ENCODE measurements at regions not wholly inside any gene's neighbourhood (a gene's known extent, or its start where the extent isn't known, plus 50 kb on each side); places are given as distances from the start of the nearest gene placed in this dataset.

DNA sequence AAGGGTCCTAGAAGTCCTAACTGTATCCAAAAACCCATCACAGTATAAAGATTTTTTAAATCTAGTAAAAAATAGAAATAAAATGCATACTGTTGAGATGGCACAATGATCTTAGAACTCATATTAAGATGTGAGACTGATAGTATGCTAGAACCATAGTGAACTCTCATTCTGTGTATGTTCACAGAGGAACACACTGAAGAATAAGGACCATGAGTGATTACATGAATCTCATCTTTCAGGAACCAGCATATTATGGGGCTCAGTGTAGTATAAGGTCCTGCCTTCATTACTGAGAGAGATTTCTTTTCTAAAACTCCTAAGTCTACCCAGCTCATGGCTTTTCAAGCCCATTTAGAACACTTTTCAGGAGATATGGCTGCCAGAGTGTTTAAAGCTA, 59.8 kb upstream of the RFC3 start:
- CTCF ChIA-PET (ENCODE audit: partially characterized antibody) = no interaction called here

DNA sequence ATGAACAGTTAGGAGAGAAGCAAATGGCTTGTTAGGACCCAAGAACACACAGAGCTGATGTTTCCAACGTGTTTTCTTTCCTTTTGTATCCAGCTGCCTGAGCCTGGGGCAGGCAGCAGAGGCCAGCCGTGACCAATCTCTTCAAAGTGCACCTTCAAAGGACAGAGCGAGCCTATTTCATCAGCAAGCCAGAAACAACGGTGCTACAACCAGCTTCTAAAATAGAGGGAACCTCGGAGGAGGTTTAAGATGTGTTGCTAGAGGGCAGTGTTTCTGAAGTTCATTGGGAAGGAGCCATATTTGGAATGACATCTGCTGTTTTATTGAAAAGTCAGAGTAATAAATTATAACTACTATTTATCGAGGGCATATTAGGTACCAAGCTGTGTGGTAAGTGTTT, 56.2 kb upstream of the RFC3 start:
- CTCF ChIA-PET (ENCODE audit: partially characterized antibody) = interaction anchor here (0.6 kb wide), 1 partner anchor 513 kb away, joined by 3 read pairs; no protein-coding TSS in a partner anchor
- no peaks in the 10 kb centered on the region for H3K4me1 Mint-ChIP-seq
- POLR2A ChIA-PET (ENCODE audit: partially characterized antibody) = no interaction called here
- no peaks in the 10 kb centered on the region for H3K9me3 ChIP-seq (ENCODE audit: control insufficient read depth in 1 of 2, low read length in 2 of 2)
- H3K36me3 Mint-ChIP-seq = no peaks in the 10 kb centered on the region
- no peak overlapping the region for H3K27ac Mint-ChIP-seq
- no peaks in the 10 kb centered on the region for H3K36me3 ChIP-seq (ENCODE audit: insufficient read depth, low read length)
- peaks cover 5 to 9% of the 10 kb centered on the region in 2 donors for H3K27me3 Mint-ChIP-seq
- peaks cover 0 to 2% (median 0%) of the 10 kb centered on the region in 8 donors for H3K9me3 Mint-ChIP-seq
- H3K27me3 ChIP-seq (ENCODE audit: insufficient read depth, low read length) = no peaks in the 10 kb centered on the region
- intact Hi-C loops (cut with micrococcal nuclease) = no loop called here
- H3K4me3 Mint-ChIP-seq = no peak overlapping the region
- no peak overlapping the region for H3K27ac ChIP-seq (ENCODE audit: low read depth, low read length)
- H3K4me3 ChIP-seq (ENCODE audit: low read length in 2 of 2) = no peak overlapping the region
- DNase-seq = no peak
- no peaks in the 10 kb centered on the region for H3K4me1 ChIP-seq (ENCODE audit: insufficient read depth, low read length)

More for the DNA sequence above, 59.8 kb upstream of the RFC3 start:
- intact Hi-C loops (cut with micrococcal nuclease) = no loop called here
- H3K4me3 ChIP-seq (ENCODE audit: low read length in 2 of 2) = no peak overlapping the region
- no peaks in the 10 kb centered on the region for H3K27me3 ChIP-seq (ENCODE audit: insufficient read depth, low read length)
- Mint-ChIP-seq H3K4me3 (no peak overlapping the region), H3K27me3 (peaks cover under 1 to 2% of the 10 kb centered on the region in 2 donors), H3K36me3 (no peaks in the 10 kb centered on the region), H3K9me3 (no peaks in the 10 kb centered on the region), H3K27ac (no peak overlapping the region), H3K4me1 (no peaks in the 10 kb centered on the region)
- H3K36me3 ChIP-seq (ENCODE audit: insufficient read depth, low read length) = no peaks in the 10 kb centered on the region
- no peaks in the 10 kb centered on the region for H3K9me3 ChIP-seq (ENCODE audit: control insufficient read depth in 1 of 2, low read length in 2 of 2)
- H3K27ac ChIP-seq (ENCODE audit: low read depth, low read length) = no peak overlapping the region
- DNase-seq = no peak
- no peaks in the 10 kb centered on the region for H3K4me1 ChIP-seq (ENCODE audit: insufficient read depth, low read length)
- POLR2A ChIA-PET (ENCODE audit: partially characterized antibody) = no interaction called here

DNA sequence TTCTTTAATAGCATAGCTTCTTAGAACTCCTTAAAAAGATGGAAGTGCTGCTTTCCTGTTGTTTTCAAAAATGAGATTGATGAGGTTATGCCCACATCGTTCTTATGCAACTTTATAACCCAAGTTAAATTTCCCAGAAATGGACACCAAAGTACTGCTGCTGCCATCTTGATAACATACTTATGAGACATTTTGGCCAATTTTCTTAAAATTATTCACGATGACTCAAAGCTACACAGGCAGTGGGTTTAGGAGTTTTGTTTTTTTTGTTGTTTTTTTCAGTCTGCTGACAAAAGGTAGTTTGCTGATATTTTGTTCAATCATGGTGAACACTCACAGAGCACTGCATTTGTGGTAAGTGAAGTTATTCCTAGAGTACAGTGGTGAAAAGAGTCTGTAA, 54.9 kb upstream of the RFC3 start:
- Mint-ChIP-seq H3K27ac (no peak overlapping the region), H3K27me3 (peaks cover 8 to 15% of the 10 kb centered on the region in 2 donors), H3K36me3 (no peaks in the 10 kb centered on the region), H3K4me3 (no peak overlapping the region), H3K9me3 (peaks cover 0 to 2% (median 0%) of the 10 kb centered on the region in 8 donors), H3K4me1 (no peaks in the 10 kb centered on the region)
- no peak overlapping the region for H3K4me3 ChIP-seq (ENCODE audit: low read length in 2 of 2)
- no peaks in the 10 kb centered on the region for H3K4me1 ChIP-seq (ENCODE audit: insufficient read depth, low read length)
- ChIA-PET CTCF (ENCODE audit: partially characterized antibody) (interaction anchor here (1.3 kb wide), 1 partner anchor 10 kb away, joined by 3 read pairs; no protein-coding TSS in a partner anchor), POLR2A (ENCODE audit: partially characterized antibody) (no interaction called here)
- H3K27ac ChIP-seq (ENCODE audit: low read depth, low read length) = no peak overlapping the region
- H3K9me3 ChIP-seq (ENCODE audit: control insufficient read depth in 1 of 2, low read length in 2 of 2) = no peaks in the 10 kb centered on the region
- intact Hi-C loops (cut with micrococcal nuclease) = no loop called here
- no peak for DNase-seq
- no peaks in the 10 kb centered on the region for H3K36me3 ChIP-seq (ENCODE audit: insufficient read depth, low read length)
- H3K27me3 ChIP-seq (ENCODE audit: insufficient read depth, low read length) = no peaks in the 10 kb centered on the region

DNA sequence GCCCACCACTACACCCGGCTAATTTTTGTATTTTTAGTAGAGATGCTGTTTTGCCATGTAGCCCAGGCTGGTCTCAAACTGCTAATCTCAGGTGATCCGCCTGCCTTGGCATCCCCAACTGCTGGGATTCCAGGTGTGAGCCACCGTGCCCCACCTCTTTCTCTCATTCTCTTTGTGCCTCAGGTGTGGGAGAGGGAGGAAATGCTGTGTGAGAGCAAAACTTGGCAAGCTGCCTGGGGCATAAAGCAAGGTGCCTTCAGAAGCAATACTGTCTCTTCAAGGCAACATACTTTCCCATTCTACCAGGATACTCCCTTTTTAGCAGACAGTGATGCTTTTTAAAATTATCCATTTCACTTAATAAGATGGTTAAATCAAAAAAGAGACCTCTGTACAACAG, 53.2 kb upstream of the RFC3 start:
- H3K4me3 ChIP-seq (ENCODE audit: low read length in 2 of 2) = no peak overlapping the region
- POLR2A ChIA-PET (ENCODE audit: partially characterized antibody) = no interaction called here

DNA sequence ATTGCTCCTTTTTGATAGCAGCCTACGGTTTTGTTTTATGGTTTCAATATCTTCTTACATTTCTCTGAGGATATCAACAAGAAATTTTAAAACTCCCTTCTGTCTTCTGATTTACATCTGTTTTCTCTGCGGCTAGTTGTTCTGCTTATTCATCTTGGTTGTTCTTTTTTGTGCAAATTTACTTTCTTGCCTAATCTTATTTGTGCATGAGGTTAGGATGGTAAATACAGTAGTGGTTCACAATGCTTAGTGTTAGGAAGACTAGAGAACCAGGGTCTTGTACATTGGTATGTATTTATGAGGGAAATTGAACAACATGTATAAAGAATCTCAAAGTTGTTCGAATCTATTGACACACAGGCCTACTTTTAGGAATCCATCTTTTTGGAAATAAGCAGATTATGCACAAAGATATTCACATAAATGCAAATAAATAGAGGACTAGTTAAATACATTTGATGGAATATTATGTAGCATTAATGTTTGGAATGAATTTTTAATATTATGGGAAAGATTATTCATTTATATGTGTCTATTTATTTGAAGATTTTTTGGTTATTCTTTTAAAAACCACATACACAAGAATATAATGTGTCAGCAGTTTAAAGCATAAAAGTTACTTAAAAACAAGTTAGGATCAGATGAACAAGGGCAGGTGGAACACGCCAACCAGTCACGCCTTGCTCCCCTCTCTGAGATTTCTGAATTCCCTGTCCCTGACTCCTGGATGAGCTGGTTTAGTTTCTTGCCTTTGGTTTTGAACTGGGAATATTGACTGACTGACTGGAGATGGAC, 51.4 kb upstream of the RFC3 start:
- Mint-ChIP-seq H3K9me3 (peaks cover 0 to 3% (median 0%) of the 10 kb centered on the region in 8 donors), H3K27me3 (peaks cover 9 to 20% of the 10 kb centered on the region in 2 donors), H3K36me3 (no peaks in the 10 kb centered on the region), H3K27ac (no peak overlapping the region), H3K4me1 (no peaks in the 10 kb centered on the region), H3K4me3 (no peak overlapping the region)
- Histone ChIP-seq H3K4me1 (ENCODE audit: insufficient read depth, low read length) (no peaks in the 10 kb centered on the region), H3K9me3 (ENCODE audit: control insufficient read depth in 1 of 2, low read length in 2 of 2) (no peaks in the 10 kb centered on the region), H3K36me3 (ENCODE audit: insufficient read depth, low read length) (no peaks in the 10 kb centered on the region), H3K4me3 (ENCODE audit: low read length in 2 of 2) (no peak overlapping the region), H3K27ac (ENCODE audit: low read depth, low read length) (no peak overlapping the region), H3K27me3 (ENCODE audit: insufficient read depth, low read length) (no peaks in the 10 kb centered on the region)
- POLR2A ChIA-PET (ENCODE audit: partially characterized antibody) = no interaction called here
- intact Hi-C loops (cut with micrococcal nuclease) = no loop called here
- no peak for DNase-seq
- CTCF ChIA-PET (ENCODE audit: partially characterized antibody) = no interaction called here

More for the DNA sequence above, 53.2 kb upstream of the RFC3 start:
- CTCF ChIA-PET (ENCODE audit: partially characterized antibody) = no interaction called here
- Mint-ChIP-seq H3K27me3 (peaks cover 9 to 16% of the 10 kb centered on the region in 2 donors), H3K4me3 (no peak overlapping the region), H3K27ac (no peak overlapping the region), H3K4me1 (no peaks in the 10 kb centered on the region), H3K36me3 (no peaks in the 10 kb centered on the region), H3K9me3 (peaks cover 0 to 3% (median 0%) of the 10 kb centered on the region in 8 donors)
- Histone ChIP-seq H3K36me3 (ENCODE audit: insufficient read depth, low read length) (no peaks in the 10 kb centered on the region), H3K4me1 (ENCODE audit: insufficient read depth, low read length) (no peaks in the 10 kb centered on the region), H3K9me3 (ENCODE audit: control insufficient read depth in 1 of 2, low read length in 2 of 2) (no peaks in the 10 kb centered on the region), H3K27me3 (ENCODE audit: insufficient read depth, low read length) (no peaks in the 10 kb centered on the region), H3K27ac (ENCODE audit: low read depth, low read length) (no peak overlapping the region)
- DNase-seq = no peak
- intact Hi-C loops (cut with micrococcal nuclease) = no loop called here

DNA sequence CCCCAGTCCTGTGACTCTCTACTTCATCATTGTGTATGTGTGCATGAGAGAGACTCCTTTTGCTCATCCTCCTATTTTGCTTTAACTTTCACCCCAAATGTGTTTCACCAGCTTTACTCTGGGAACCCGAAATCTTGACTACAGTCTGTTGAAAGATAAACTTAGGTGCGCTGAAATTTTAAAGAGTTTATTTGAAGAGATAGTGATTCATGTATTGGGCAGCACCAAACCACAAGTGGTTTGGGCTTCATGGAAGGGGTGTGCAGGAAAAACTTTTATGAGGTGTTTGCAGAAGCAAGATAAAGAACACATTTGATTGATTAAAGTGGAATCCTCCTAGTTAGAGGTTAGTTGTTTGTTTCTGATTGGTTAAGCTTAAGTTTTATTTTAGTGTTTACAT, 50.8 kb upstream of the RFC3 start:
- H3K9me3 Mint-ChIP-seq = peaks cover 0 to 3% (median 0%) of the 10 kb centered on the region in 8 donors
- no peak overlapping the region for H3K27ac ChIP-seq (ENCODE audit: low read depth, low read length)
- no peak overlapping the region for H3K4me3 Mint-ChIP-seq
- H3K36me3 Mint-ChIP-seq = no peaks in the 10 kb centered on the region
- ChIA-PET POLR2A (ENCODE audit: partially characterized antibody) (no interaction called here), CTCF (ENCODE audit: partially characterized antibody) (no interaction called here)
- intact Hi-C loops (cut with micrococcal nuclease) = no loop called here
- H3K27ac Mint-ChIP-seq = no peak overlapping the region
- DNase-seq = no peak
- H3K4me3 ChIP-seq (ENCODE audit: low read length in 2 of 2) = no peak overlapping the region
- no peaks in the 10 kb centered on the region for H3K27me3 ChIP-seq (ENCODE audit: insufficient read depth, low read length)
- H3K4me1 Mint-ChIP-seq = no peaks in the 10 kb centered on the region
- H3K4me1 ChIP-seq (ENCODE audit: insufficient read depth, low read length) = no peaks in the 10 kb centered on the region
- H3K27me3 Mint-ChIP-seq = peaks cover 9 to 20% of the 10 kb centered on the region in 2 donors
- H3K36me3 ChIP-seq (ENCODE audit: insufficient read depth, low read length) = no peaks in the 10 kb centered on the region
- no peaks in the 10 kb centered on the region for H3K9me3 ChIP-seq (ENCODE audit: control insufficient read depth in 1 of 2, low read length in 2 of 2)

Measured in CD4-positive, alpha-beta memory T cell (primary cell).